Glomerular visceral epithelial cell (primary cell): ENCODE measurements at regions not wholly inside any gene's neighbourhood (a gene's known extent, or its start where the extent isn't known, plus 50 kb on each side); places are given as distances from the start of the nearest gene placed in this dataset.
"Not testable (repeated sequence)": the region's sequence is repeated elsewhere in the genome, so short reads cannot be mapped to it uniquely, and the experiment has no call there.

ENCODE experiments used
- DNase-seq: peaks from one replicate; pipeline ENCODE4 v3.0.0-alpha.2; 2016; ENCODE audit errors: extremely low spot score

GRCh38 chrX:73943693-73944562 lies 91.4 kb upstream of the XIST start:
- DNase-seq, result peak; percentile 83

GRCh38 chrX:73940893-73941470 lies 88.5 kb upstream of the XIST start:
- DNase-seq, result no peak

DNA sequence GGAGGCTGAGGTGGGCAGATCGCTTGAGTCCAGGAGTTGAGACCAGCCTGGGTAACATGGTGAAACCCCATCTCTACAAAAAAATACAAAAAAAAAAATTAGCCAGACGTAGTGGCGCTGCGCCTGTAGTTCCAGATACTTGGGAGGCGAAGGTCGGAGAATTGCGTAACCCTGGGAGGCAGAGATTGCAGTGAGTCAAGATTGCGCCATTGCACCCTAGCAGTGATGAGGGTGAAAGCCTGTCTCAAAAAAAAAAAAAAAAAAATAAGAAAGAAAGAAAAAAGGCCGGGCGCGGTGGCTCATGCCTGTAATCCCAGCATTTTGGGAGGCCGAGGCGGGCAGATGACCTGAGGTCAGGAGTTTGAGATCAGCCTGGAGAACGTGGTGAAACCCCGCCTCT lies 85.3 kb upstream of the XIST start:
- not testable (repeated sequence) for DNase-seq

- no peak for DNase-seq
Measured at GRCh38 chrX:73932522-73932921, 80.0 kb upstream of the XIST start.

GRCh38 chrX:73930300-73930699 lies 77.8 kb upstream of the XIST start:
- no peak for DNase-seq

DNA sequence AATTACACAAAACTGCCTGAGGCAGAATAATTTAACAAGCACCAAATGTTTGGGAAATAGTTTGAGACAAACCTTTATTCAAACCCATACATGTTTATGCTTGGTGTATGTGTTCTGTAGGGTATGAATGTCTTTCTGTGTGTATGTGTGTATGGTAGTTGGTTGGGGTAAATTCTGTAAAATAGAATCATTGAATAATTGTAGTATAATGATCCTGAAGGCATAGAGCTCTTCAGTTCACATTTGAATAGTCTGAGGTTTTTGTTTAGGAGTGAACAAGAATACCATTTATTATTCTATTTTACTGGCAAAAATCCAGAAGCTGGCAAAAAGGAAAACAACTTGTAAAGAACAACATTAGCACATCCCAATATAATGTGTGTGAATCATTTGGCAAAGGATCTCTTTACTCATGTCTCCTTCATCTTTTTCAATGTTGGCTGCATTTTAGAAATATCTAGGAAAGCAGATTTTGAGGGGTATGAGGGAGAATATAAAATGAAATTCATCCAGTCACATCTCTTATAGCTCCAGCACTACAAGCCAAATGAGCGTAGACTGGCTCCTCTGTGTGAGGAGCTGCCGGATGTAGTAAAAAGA lies 70.4 kb upstream of the XIST start:
- no peak for DNase-seq

GRCh38 chrX:73916931-73917667 lies 64.6 kb upstream of the XIST start:
- DNase-seq, result peak; percentile 73

GRCh38 chrX:73916489-73916888 lies 64.0 kb upstream of the XIST start:
- DNase-seq, result no peak

DNA sequence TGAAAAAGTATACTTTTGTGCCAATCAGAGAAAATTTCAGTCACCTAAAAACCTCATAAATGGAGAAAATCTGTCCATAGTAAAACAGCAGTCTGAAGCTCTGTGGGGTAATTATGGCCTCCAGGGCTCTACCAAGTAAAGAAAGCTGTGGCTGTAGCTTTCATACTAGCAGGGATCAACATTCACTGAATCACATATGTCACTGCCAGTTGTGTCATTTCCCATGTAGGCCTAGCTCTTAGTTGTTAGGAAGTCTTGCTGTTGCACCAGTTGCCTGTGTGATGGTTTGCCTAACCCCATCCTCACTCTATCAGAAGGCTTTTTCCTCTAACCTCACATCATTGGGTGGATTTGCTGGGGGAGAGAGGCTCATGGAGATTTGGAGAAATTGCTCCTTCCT lies 62.3 kb upstream of the XIST start:
- DNase-seq, result not testable (repeated sequence)

GRCh38 chrX:73913580-73913979 lies 61.1 kb upstream of the XIST start:
- peak; percentile 8 for DNase-seq

- DNase-seq, result not testable (repeated sequence)
Measured at GRCh38 chrX:73911946-73912345, 59.4 kb upstream of the XIST start.

GRCh38 chrX:73905749-73906374 lies 53.3 kb upstream of the XIST start:
- not testable (repeated sequence) for DNase-seq

- no peak for DNase-seq
Measured at GRCh38 chrX:73903941-73904340, 51.4 kb upstream of the XIST start.
